ENCODE measurements at regions not wholly inside any gene's neighbourhood (a gene's known extent, or its start where the extent isn't known, plus 50 kb on each side); places are given as distances from the start of the nearest gene placed in this dataset.

DNA sequence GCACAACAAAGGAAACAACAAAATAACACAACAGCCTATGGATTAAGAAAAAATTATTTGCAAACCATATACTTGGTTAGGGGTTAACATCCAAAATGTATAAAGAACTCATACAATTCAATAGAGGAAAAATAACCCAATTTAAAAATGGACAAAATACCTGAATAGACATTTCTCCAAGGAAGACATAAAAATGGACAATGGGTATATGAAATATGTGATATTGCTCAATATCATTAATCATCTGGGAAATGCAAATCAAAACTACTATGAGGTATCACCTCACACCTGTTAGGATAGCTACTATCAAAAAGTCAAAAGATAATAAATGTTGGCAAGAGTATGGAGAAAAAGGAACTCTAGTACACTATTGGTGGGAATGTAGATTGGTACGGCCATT, 71.0 kb upstream of the THRB start:
- Histone ChIP-seq H3K9me3 (ENCODE audit: control insufficient read depth, insufficient read depth, low read length) (peaks cover 2% of the 10 kb centered on the region; the same call in 1 of the 2 replicates), H3K27me3 (ENCODE audit: control insufficient read depth, insufficient read depth, low read length) (no peaks in the 10 kb centered on the region), H3K23ac (ENCODE audit: low read depth, low read length) (no peak overlapping the region), H2BK120ac (ENCODE audit: low read depth, low read length) (no peak overlapping the region), H3K79me1 (ENCODE audit: low read depth in 1 of 2, low read length in 2 of 2) (no peaks in the 10 kb centered on the region), H2AK9ac (replicated peaks; ENCODE audit: low read depth, low read length, poor library complexity) (no peak overlapping the region), H3K36me3 (ENCODE audit: control insufficient read depth, insufficient read depth, low read length) (no peaks in the 10 kb centered on the region), H2AK5ac (ENCODE audit: low read depth, low read length) (no peak overlapping the region), H3K18ac (ENCODE audit: low read depth, low read length) (no peak overlapping the region), H2AFZ (replicated peaks; ENCODE audit: low read length, poor library complexity) (no peak overlapping the region), H2BK20ac (ENCODE audit: low read depth, low read length) (no peak overlapping the region), H3K9me1 (ENCODE audit: insufficient read depth, low read length) (no peaks in the 10 kb centered on the region), H4K91ac (ENCODE audit: insufficient read depth, low read depth, low read length) (no peak overlapping the region), H3K27ac (ENCODE audit: insufficient read depth, low read length) (no peak overlapping the region), H4K20me1 (ENCODE audit: insufficient read depth, low read length) (no peaks in the 10 kb centered on the region), H3K14ac (replicated peaks; ENCODE audit: low read depth, low read length) (no peak overlapping the region), H4K8ac (ENCODE audit: low read depth in 2 of 2, low read length in 2 of 2) (no peak overlapping the region), H3K4me3 (ENCODE audit: insufficient read depth, low read depth, low read length) (no peak overlapping the region), H3K56ac (ENCODE audit: extremely low read depth, insufficient read depth, low read length) (no peak overlapping the region), H4K5ac (ENCODE audit: low read depth, low read length) (no peak overlapping the region), H3K4me1 (ENCODE audit: control insufficient read depth, insufficient read depth, low read length) (no peaks in the 10 kb centered on the region), H2BK15ac (ENCODE audit: low read depth, low read length) (no peak overlapping the region), H3K4ac (ENCODE audit: low read depth, low read length) (no peak overlapping the region), H2BK5ac (ENCODE audit: low read depth, low read length, poor library complexity, severe bottlenecking) (no peak overlapping the region), H3K4me2 (ENCODE audit: low read depth, low read length) (no peak overlapping the region), H3K9ac (ENCODE audit: low read depth, low read length) (no peak overlapping the region)
- no TSS peak for BruUV-seq (replicated peaks)
- intact Hi-C loops (cut with micrococcal nuclease) (no loop called here), in situ Hi-C loops (cut with MboI; ENCODE audit: low sequenced_read_pairs) (no loop called here), dilution Hi-C loops (cut with HindIII; ENCODE audit: low sequenced_read_pairs, unreplicated experiment) (no loop called here)
- ChIA-PET CTCF (no interaction called here), POLR2A (ENCODE audit: unreplicated experiment) (no interaction called here)
- no peak for ATAC-seq (ENCODE audit: low read depth)
- no peak for DNase-seq
- no CpG with 5 or more reads among the region's 1 CpG for WGBS, 2 experiments (ENCODE audit: extremely low coverage in 2 of 2, insufficient read length in 1 of 2)
- TF ChIP-seq CEBPB (IDR thresholded peaks at IDR 0.05; ENCODE audit: low read depth, low read length) (0 out of 2 replicates have a peak, but pooled peaks have one; percentile 4), MAZ (IDR thresholded peaks at IDR 0.05; ENCODE audit: borderline replicate concordance, low read depth, low read length) (no peak)
